MG63 (cell line): ENCODE measurements at regions not wholly inside any gene's neighbourhood (a gene's known extent, or its start where the extent isn't known, plus 50 kb on each side); places are given as distances from the start of the nearest gene placed in this dataset.
"Not testable (repeated sequence)": the region's sequence is repeated elsewhere in the genome, so short reads cannot be mapped to it uniquely, and the experiment has no call there.

Source experiments
- DNase-seq: peaks from one replicate; pipeline ENCODE4 v3.0.0-alpha.2; 2020
- H3K27me3 ChIP-seq: fragments of 250-450 bp; sonication (Bioruptor Pico); 2 replicates; pipeline ENCODE4 v1.5.1; 2020; ENCODE audit warnings: mild to moderate bottlenecking, moderate library complexity
- H3K36me3 ChIP-seq: fragments of 250-450 bp; sonication (Bioruptor Pico); 2 replicates; pipeline ENCODE4 v1.5.1; 2020; ENCODE audit warnings: mild to moderate bottlenecking, moderate library complexity
- H3K4me3 ChIP-seq: fragments of 250-450 bp; sonication (Bioruptor Pico); 2 replicates; pipeline ENCODE4 v1.5.1; 2020; ENCODE audit warnings: mild to moderate bottlenecking, moderate library complexity
- H3K9me3 ChIP-seq: fragments of 250-450 bp; sonication (Bioruptor Pico); 2 replicates; pipeline ENCODE4 v1.5.1; 2020; ENCODE audit warnings: mild to moderate bottlenecking, moderate library complexity

GRCh38 chr2:137910641-137911040 lies 53.6 kb upstream of the HNMT start:
- H3K36me3 ChIP-seq = no peaks in the 10 kb centered on the region
- no peak overlapping the region for H3K4me3 ChIP-seq
- DNase-seq = no peak
- no peaks in the 10 kb centered on the region for H3K9me3 ChIP-seq
- H3K27me3 ChIP-seq = no peaks in the 10 kb centered on the region

- Histone ChIP-seq H3K36me3 (no peaks in the 10 kb centered on the region), H3K9me3 (no peaks in the 10 kb centered on the region), H3K4me3 (no peak overlapping the region), H3K27me3 (no peaks in the 10 kb centered on the region)
- no peak for DNase-seq
These were observed 51.9 kb upstream of the HNMT start for GRCh38 chr2:137912371-137912770.

GRCh38 chr2:137913169-137913568 lies 51.1 kb upstream of the HNMT start:
- H3K9me3 ChIP-seq = no peaks in the 10 kb centered on the region
- H3K4me3 ChIP-seq = no peak overlapping the region
- no peaks in the 10 kb centered on the region for H3K27me3 ChIP-seq
- no peaks in the 10 kb centered on the region for H3K36me3 ChIP-seq
- DNase-seq = no peak

GRCh38 chr2:137913648-137914047 lies 50.6 kb upstream of the HNMT start:
- not testable (repeated sequence) for H3K27me3 ChIP-seq, H3K9me3 ChIP-seq, DNase-seq, H3K4me3 ChIP-seq, H3K36me3 ChIP-seq
